ENCODE measurements at regions not wholly inside any gene's neighbourhood (a gene's known extent, or its start where the extent isn't known, plus 50 kb on each side); places are given as distances from the start of the nearest gene placed in this dataset.

DNA sequence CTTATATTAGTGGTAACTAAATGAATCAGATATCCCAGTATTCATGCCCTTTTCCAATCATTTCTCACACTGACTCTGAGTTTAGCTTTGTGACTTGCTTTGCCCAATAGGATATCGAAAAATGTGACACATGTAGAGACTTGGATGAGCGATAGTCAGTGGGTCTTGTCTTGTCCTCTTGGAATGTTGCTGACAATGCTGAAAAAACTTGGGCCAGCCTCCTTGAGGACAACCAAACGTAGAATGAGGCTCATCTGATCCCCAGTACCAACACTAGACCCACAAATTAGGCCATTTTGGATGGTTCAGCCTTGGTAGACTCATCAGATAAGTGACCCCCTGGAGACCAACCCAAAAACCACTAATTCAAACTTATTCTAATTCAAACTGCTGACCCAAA lies 351.0 kb downstream of the GRIN2B start:
- Histone ChIP-seq H3K9me3 (no peaks in the 10 kb centered on the region), H3K36me3 (no peaks in the 10 kb centered on the region), H3K4me3 (no peak overlapping the region), H3K4me1 (no peaks in the 10 kb centered on the region), H3K27ac (no peak overlapping the region), H3K27me3 (no peaks in the 10 kb centered on the region)
- DNase-seq (ENCODE audit: low spot score): no peak
- TF ChIP-seq, protein P1, sequence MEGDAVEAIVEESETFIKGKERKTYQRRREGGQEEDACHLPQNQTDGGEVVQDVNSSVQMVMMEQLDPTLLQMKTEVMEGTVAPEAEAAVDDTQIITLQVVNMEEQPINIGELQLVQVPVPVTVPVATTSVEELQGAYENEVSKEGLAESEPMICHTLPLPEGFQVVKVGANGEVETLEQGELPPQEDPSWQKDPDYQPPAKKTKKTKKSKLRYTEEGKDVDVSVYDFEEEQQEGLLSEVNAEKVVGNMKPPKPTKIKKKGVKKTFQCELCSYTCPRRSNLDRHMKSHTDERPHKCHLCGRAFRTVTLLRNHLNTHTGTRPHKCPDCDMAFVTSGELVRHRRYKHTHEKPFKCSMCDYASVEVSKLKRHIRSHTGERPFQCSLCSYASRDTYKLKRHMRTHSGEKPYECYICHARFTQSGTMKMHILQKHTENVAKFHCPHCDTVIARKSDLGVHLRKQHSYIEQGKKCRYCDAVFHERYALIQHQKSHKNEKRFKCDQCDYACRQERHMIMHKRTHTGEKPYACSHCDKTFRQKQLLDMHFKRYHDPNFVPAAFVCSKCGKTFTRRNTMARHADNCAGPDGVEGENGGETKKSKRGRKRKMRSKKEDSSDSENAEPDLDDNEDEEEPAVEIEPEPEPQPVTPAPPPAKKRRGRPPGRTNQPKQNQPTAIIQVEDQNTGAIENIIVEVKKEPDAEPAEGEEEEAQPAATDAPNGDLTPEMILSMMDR (IDR thresholded peaks at IDR 0.05): no peak

DNA sequence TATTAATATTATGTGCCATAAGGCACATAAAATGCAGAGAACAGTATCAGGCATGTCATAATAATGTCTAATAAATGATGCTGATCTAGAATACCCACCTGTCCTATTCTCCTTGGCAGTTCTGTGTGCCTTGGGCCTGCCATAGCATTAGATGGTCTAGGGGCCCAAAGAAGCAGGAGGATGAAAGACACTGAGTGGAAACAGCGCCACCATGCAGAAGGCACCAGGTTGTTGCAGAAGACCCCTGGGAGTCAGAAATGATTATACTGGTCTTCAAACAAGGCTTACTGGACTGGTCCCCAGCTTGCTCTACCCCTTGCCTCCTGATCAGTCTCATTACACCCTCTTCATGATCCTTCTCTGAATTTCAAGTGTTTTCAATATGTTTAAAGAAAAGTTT lies 353.3 kb downstream of the GRIN2B start:
- TF ChIP-seq, protein P1 (IDR thresholded peaks at IDR 0.05): no peak
- H3K36me3 ChIP-seq: no peaks in the 10 kb centered on the region
- H3K27ac ChIP-seq: no peak overlapping the region
- H3K9me3 ChIP-seq: no peaks in the 10 kb centered on the region
- no peak overlapping the region for H3K4me3 ChIP-seq
- no peaks in the 10 kb centered on the region for H3K4me1 ChIP-seq
- DNase-seq (ENCODE audit: low spot score): no peak
- no peaks in the 10 kb centered on the region for H3K27me3 ChIP-seq

DNA sequence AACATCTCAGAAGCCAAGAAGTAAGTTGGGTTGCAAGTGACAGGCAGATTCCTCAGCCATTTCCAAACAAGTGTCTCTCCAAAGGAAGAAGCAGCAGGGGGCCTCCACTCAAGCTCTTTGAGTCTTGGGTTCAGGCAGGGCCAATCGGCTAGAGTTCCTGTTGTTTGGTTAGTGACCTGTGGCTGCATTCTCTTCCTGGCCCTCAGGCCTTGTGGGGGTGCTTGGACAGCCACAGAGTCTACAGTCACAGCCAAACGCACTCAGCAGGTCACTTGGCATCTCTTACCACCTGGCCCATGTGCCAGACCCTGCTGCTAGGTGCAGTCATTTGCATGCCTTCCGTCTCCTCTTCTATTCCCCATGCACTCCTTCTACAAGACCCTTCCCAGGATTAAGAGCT lies 353.9 kb downstream of the GRIN2B start:
- H3K4me1 ChIP-seq: no peaks in the 10 kb centered on the region
- no peaks in the 10 kb centered on the region for H3K9me3 ChIP-seq
- no peak overlapping the region for H3K4me3 ChIP-seq
- no peak for DNase-seq (ENCODE audit: low spot score)
- TF ChIP-seq, protein P1 (IDR thresholded peaks at IDR 0.05): no peak
- H3K27me3 ChIP-seq: no peaks in the 10 kb centered on the region
- no peaks in the 10 kb centered on the region for H3K36me3 ChIP-seq
- no peak overlapping the region for H3K27ac ChIP-seq

DNA sequence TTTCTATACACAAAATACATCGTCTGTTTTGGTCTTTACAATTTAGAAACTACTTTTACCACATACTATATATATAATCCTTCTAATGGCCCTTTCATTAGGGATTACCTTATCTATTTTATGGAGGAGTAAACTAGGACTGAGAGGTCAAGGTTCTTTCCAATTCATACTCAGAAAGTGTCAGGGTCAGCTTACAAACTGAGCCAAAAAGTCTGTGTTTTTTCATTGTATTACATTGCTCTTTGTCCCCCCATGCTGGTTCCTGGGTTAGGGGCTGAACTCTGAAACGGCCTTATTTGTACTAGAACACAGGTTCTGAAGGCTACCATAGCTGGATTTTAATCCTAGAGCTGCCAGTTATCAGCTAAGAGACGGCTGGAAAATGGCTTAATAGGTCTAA lies 368.1 kb downstream of the GRIN2B start:
- H3K4me1 ChIP-seq: no peaks in the 10 kb centered on the region
- H3K9me3 ChIP-seq: no peaks in the 10 kb centered on the region
- no peak for DNase-seq (ENCODE audit: low spot score)
- H3K27ac ChIP-seq: no peak overlapping the region
- TF ChIP-seq, protein P1 (IDR thresholded peaks at IDR 0.05): no peak
- H3K4me3 ChIP-seq: no peak overlapping the region
- no peaks in the 10 kb centered on the region for H3K27me3 ChIP-seq
- no peaks in the 10 kb centered on the region for H3K36me3 ChIP-seq

DNA sequence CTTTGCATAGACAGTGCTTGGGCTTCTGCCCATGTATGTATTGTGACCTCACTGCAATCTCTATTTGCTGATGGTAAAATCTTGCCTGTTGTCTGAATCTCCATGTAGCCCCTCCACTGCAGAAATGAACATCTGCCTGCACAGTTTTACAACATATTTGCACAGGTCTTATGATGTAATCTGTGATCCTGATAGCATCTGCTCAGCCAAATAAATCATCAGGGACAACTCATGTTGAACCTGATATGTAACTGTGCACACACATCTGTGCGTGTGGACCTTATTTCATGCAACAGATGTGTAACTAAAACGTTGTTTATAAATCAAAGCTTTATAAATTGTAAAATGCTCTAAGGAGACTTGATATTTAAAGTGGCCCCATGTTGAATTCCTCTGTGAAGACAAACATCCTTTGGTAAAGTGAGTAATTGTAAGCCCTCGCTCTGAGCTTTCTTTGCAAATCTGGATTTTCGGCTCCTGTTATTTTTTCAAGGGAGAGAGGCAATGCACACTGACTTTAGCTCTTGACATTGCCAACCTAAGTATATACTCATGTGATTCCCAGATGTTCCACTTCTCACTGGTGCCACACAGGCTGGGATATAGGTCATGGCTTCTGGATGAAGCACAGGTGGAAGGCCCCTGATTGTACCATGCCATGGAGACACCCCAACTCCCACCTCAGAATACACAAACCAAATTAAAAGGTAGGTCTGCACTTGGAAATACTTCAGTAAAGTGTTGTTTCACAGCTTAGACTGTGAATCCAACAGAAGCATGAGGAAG lies 371.3 kb downstream of the GRIN2B start:
- no peak overlapping the region for H3K4me3 ChIP-seq
- no peaks in the 10 kb centered on the region for H3K27me3 ChIP-seq
- no peaks in the 10 kb centered on the region for H3K9me3 ChIP-seq
- H3K4me1 ChIP-seq: no peaks in the 10 kb centered on the region
- no peak for DNase-seq (ENCODE audit: low spot score)
- no peak overlapping the region for H3K27ac ChIP-seq
- H3K36me3 ChIP-seq: no peaks in the 10 kb centered on the region
- TF ChIP-seq, protein P1 (IDR thresholded peaks at IDR 0.05): no peak

DNA sequence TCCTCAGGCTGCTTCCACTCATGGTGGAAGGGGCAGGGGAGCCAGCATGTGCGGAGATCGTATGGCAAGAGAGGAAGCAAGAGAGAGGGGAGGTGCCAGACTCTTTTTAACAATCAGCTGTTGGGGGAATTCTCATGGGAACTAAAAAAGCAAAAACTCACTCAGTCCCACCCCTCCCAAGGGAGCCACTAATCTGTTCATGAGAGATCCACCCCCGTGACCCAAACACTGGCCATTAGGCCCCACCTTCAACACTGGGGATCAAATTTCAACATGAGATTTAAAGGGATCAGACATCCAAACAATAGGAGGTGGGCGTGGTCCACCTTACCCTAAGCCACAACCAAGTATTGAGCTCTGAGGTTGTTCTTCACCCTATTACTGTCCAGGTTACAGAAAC lies 375.1 kb downstream of the GRIN2B start:
- peaks cover 0 to 9% of the 10 kb centered on the region in 2 donors for H3K4me1 ChIP-seq
- TF ChIP-seq, protein P1 (IDR thresholded peaks at IDR 0.05): no peak
- H3K36me3 ChIP-seq: no peaks in the 10 kb centered on the region

More for the DNA sequence above, 375.1 kb downstream of the GRIN2B start:
- Histone ChIP-seq H3K9me3 (no peaks in the 10 kb centered on the region), H3K4me3 (no peak overlapping the region), H3K27ac (no peak overlapping the region), H3K27me3 (no peaks in the 10 kb centered on the region)
- no peak for DNase-seq (ENCODE audit: low spot score)

All from right atrium auricular region (tissue), 2 donors.